Esophagus muscularis mucosa (tissue), 4 donors: ENCODE measurements at regions not wholly inside any gene's neighbourhood (a gene's known extent, or its start where the extent isn't known, plus 50 kb on each side); places are given as distances from the start of the nearest gene placed in this dataset.

Source experiments
- DNase-seq: peaks from one replicate; pipeline ENCODE4 v3.0.0-alpha.2; 2017; ENCODE audit errors: extremely low spot score
- H3K27ac ChIP-seq, 4 donors: fragments of 200-600 bp; sonication (generic); replicated peaks in 1 of 4; 1 replicate in 3 of 4; 2 replicates in 1 of 4; pipeline ENCODE4 v1.5.1; 2016 to 2019; ENCODE audit warnings: mild to moderate bottlenecking in 1 of 4
- H3K27me3 ChIP-seq, 4 donors: fragments of 200-600 bp; sonication (generic); one replicate each; pipeline versions ENCODE4 v1.5.1 to v1.6.0; 2016 to 2019
- H3K36me3 ChIP-seq, 4 donors: fragments of 200-600 bp; sonication (generic); one replicate each; pipeline ENCODE4 v1.5.1; 2016 to 2019
- H3K4me1 ChIP-seq, 4 donors: fragments of 200-600 bp; sonication (generic); one replicate each; pipeline ENCODE4 v1.5.1; 2016 to 2019
- H3K4me3 ChIP-seq, 4 donors: fragments of 200-600 bp; sonication (generic); 1 replicate in 2 of 4; 2 replicates in 2 of 4; pipeline ENCODE4 v1.5.1; 2016 to 2019; ENCODE audit warnings: mild to moderate bottlenecking in 4 of 4, moderate library complexity in 1 of 4
- H3K9me3 ChIP-seq, 4 donors: fragments of 200-600 bp; sonication (generic); 1 replicate in 3 of 4; 2 replicates in 1 of 4; pipeline ENCODE4 v1.5.1; 2016 to 2019
- EP300 ChIP-seq: sonication (generic); formaldehyde crosslinking; IDR thresholded peaks from one replicate; pipeline ENCODE4 v1.6.1; 2017; ENCODE audit warnings: antibody characterized with exemption
- POLR2A ChIP-seq: fragments of 450-650 bp; IDR thresholded peaks from one replicate; pipeline ENCODE4 v1.6.1; 2017; ENCODE audit warnings: antibody characterized with exemption, moderate library complexity, mild to moderate bottlenecking, low read depth
- POLR2AphosphoS5 ChIP-seq, 2 donors: sonication (generic); formaldehyde crosslinking; IDR thresholded peaks; one replicate each; pipeline ENCODE4 v1.6.1; 2017; ENCODE audit warnings: antibody characterized with exemption in 2 of 2
- WGBS: methylation state at CpG from one replicate; pipeline ENCODE4 v1.1.5; 2018; 5-methylcytosine and 5-hydroxymethylcytosine counted together
- intact Hi-C: fragments of 100-400 bp; cut with DNase I; formaldehyde crosslinking; loops from one replicate; pipeline ENCODE4 v1.15.1; 2023
- small RNA-seq, 3 donors: library from RNA; depleted of rRNA; stranded (forward); fragments of <200 nt; gene quantifications; one replicate each; pipeline ENCODE3, GENCODE V24; 2016
- TF ChIP-seq, protein P1 (sequence below), 3 experiments: fragments of 200-600 bp in 2 of 3; fragments of 450-650 bp in 1 of 3; sonication (generic) in 2 of 3; IDR thresholded peaks; one replicate each; pipeline ENCODE4 v1.5.1; 2017 to 2019; ENCODE audit warnings: antibody characterized with exemption in 3 of 3, mild to moderate bottlenecking in 2 of 3, moderate library complexity in 1 of 3

GRCh38 chr17:62125307-62125706 is 60.2 kb upstream of the MED13 start:
- no peaks in the 10 kb centered on the region for H3K36me3 ChIP-seq
- H3K9me3 ChIP-seq, result no peaks in the 10 kb centered on the region
- H3K27ac ChIP-seq, result no peak overlapping the region
- no peak for DNase-seq
- peaks cover 0 to 11% (median 0%) of the 10 kb centered on the region in 4 donors for H3K27me3 ChIP-seq
- no peak overlapping the region for H3K4me3 ChIP-seq
- TF ChIP-seq EP300 (no peak), POLR2AphosphoS5 (IDR thresholded peaks at IDR 0.05) (no peak), POLR2A (no peak)
- TF ChIP-seq, protein P1, sequence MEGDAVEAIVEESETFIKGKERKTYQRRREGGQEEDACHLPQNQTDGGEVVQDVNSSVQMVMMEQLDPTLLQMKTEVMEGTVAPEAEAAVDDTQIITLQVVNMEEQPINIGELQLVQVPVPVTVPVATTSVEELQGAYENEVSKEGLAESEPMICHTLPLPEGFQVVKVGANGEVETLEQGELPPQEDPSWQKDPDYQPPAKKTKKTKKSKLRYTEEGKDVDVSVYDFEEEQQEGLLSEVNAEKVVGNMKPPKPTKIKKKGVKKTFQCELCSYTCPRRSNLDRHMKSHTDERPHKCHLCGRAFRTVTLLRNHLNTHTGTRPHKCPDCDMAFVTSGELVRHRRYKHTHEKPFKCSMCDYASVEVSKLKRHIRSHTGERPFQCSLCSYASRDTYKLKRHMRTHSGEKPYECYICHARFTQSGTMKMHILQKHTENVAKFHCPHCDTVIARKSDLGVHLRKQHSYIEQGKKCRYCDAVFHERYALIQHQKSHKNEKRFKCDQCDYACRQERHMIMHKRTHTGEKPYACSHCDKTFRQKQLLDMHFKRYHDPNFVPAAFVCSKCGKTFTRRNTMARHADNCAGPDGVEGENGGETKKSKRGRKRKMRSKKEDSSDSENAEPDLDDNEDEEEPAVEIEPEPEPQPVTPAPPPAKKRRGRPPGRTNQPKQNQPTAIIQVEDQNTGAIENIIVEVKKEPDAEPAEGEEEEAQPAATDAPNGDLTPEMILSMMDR (IDR thresholded peaks at IDR 0.05), result no peak
- 93% methylated on average over 5 of the region's 5 CpGs for WGBS
- H3K4me1 ChIP-seq, result no peaks in the 10 kb centered on the region
- intact Hi-C loops, result no loop called here

DNA sequence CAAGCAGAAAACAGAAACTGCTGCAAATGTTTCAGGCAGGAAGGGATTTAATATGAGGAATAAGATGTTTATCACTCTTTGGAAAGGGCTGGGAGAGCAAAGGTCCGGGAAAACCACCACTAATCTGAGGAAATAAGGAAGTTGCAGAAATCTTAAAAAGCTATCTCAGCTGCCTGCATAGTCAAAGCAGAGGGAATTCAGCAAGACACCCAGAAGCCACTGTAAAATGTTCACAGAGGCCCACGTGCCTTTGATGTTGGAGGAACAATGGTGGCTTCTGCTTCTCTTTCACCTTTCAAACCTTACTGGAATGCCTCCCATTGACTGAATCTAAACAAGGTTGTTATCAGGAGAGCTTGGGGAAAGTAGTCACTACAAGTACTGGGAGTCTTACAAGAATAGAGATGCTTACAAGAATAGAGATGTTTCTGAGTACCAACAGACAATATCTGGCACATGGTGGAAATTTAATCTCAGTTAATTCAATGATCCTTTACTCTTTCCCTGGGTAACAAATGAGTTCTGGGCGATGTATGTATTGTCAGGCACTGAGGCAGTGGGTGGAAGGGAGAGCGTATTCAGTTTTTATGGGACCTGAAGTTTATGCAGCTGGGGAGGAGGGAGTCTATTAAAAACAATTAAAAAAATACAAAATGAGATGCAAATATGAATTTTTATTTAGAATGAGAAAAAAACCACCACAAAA is 56.1 kb upstream of the MED13 start:
- no peak overlapping the region for H3K27ac ChIP-seq
- whole genome bisulfite sequencing, result 67% methylated on average over 4 of the region's 4 CpGs
- H3K27me3 ChIP-seq, result peaks cover 0 to 11% (median 0%) of the 10 kb centered on the region in 4 donors
- intact Hi-C loops, result no loop called here
- TF ChIP-seq EP300 (no peak), POLR2AphosphoS5 (IDR thresholded peaks at IDR 0.05) (no peak), POLR2A (no peak)
- TF ChIP-seq, protein P1 (IDR thresholded peaks at IDR 0.05), result no peak
- no peaks in the 10 kb centered on the region for H3K36me3 ChIP-seq
- no peaks in the 10 kb centered on the region for H3K4me1 ChIP-seq
- DNase-seq, result no peak
- H3K9me3 ChIP-seq, result no peaks in the 10 kb centered on the region
- H3K4me3 ChIP-seq, result no peak overlapping the region

DNA sequence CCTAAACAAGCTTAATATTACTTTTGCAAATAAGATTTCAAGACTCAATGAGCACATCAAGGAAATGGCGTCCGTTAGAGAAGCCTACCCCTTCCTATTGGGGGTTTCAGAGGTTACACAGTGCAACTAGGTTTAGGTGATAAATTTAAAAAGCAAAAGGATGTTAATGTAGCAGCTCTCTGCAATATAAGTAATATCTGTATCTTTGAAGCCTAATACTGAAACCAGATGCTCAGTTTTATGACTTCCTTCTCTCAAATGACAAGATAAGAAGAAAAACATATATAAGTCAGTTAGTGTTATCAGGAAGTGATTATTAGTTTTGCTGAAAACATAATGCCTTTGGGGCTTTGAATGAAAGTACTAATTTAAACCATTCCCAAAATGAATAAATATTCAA is 54.3 kb upstream of the MED13 start:
- no peak for DNase-seq
- Histone ChIP-seq H3K9me3 (no peaks in the 10 kb centered on the region), H3K36me3 (no peaks in the 10 kb centered on the region), H3K27ac (no peak overlapping the region), H3K4me3 (no peak overlapping the region), H3K27me3 (no peaks in the 10 kb centered on the region), H3K4me1 (no peaks in the 10 kb centered on the region)
- TF ChIP-seq POLR2AphosphoS5 (IDR thresholded peaks at IDR 0.05), result no peak
- no peak for TF ChIP-seq POLR2A
- TF ChIP-seq, protein P1 (IDR thresholded peaks at IDR 0.05), result no peak
- 87% methylated on average over 2 of the region's 2 CpGs for WGBS
- intact Hi-C loops, result no loop called here

Small RNA genes in the stretch of these regions (small RNA-seq; reads per million reads assigned to genes)
- 0 reads per million in 3 donors for gene RF00019
